ENCODE measurements at regions not wholly inside any gene's neighbourhood (a gene's known extent, or its start where the extent isn't known, plus 50 kb on each side); places are given as distances from the start of the nearest gene placed in this dataset.

- DNase-seq (ENCODE audit: low read depth in 2 of 2): no peak
These were observed 56.0 kb upstream of the SUCLG2 start for GRCh38 chr3:67710396-67710795.

GRCh38 chr3:67706934-67707333 lies 52.5 kb upstream of the SUCLG2 start:
- DNase-seq (ENCODE audit: low read depth in 2 of 2): no peak

DNA sequence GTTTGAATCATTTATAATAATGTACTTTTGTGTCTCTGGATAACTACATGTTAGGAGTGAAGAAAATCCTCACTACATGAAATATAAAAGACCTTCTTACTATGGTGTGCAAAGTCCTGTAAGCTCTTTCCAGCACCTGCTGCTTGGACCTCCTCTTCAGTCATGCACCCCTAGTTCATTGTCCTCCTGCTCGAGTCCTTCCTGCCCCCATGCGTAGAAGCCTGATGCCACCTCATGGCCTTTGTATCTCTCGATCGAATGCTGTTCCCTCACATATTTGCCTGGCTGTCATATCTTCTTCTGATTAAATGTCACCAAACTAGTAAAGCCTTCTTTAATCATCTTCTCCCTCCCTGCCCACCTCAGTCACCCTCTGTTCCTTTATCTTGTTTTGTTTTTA lies 49.9 kb upstream of the SUCLG2 start:
- DNase-seq (ENCODE audit: low read depth in 2 of 2): no peak

Measured in activated CD4-positive, alpha-beta T cell treated with anti-CD3 and anti-CD28 coated beads for 24 hours (primary cell).